Panc1 (cell line): ENCODE measurements at regions not wholly inside any gene's neighbourhood (a gene's known extent, or its start where the extent isn't known, plus 50 kb on each side); places are given as distances from the start of the nearest gene placed in this dataset.

Experiments used
- POLR2AphosphoS5 ChIP-seq: IDR thresholded peaks from 2 replicates; pipeline ENCODE4 v1.6.1; 2012; ENCODE audit warnings: mild to moderate bottlenecking, low read depth, low read length, moderate library complexity
- SIN3A ChIP-seq: IDR thresholded peaks from 2 replicates; pipeline ENCODE4 v1.6.1; 2012; ENCODE audit warnings: low read depth, mild to moderate bottlenecking, low read length, moderate library complexity, borderline replicate concordance; ENCODE audit not compliant: insufficient read depth
- TCF7L2 ChIP-seq: IDR thresholded peaks from 2 replicates; pipeline ENCODE4 v1.6.1; 2011; ENCODE audit warnings: mild to moderate bottlenecking, low read depth, low read length, inconsistent platforms
- TF ChIP-seq, protein P1 (sequence below), 2 experiments: IDR thresholded peaks; 2 replicates each; pipeline ENCODE4 v1.6.1; 2011 to 2012; ENCODE audit warnings: low read depth in 2 of 2, control low read depth in 1 of 2, low read length in 1 of 2, mild to moderate bottlenecking in 1 of 2, moderate library complexity in 1 of 2; ENCODE audit not compliant: insufficient read depth in 1 of 2
- TF ChIP-seq, protein P2 (sequence below): fragments of 450-650 bp; IDR thresholded peaks from 2 replicates; pipeline ENCODE4 v1.5.1; 2017; ENCODE audit warnings: mild to moderate bottlenecking

DNA sequence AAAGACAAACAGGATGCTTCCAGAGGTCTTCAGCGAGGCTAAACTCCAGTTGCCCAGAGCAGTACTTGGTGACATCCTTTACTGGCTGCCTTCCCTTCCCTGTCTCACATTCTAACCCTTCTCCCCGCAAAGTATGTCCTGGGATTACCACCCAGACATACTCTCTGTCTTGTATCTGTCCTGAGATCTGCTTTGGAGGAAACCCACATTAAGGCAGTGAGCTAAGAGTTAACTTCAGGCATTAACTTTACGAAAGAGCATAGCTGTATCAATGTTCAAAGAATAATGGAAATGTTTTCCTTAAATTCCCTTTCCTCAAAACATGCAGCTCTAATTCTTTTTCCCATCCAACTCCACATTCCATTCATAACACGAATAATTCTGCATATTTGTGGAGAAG is 385.2 kb downstream of the NPIPA8 start:
- TF ChIP-seq, protein P1, sequence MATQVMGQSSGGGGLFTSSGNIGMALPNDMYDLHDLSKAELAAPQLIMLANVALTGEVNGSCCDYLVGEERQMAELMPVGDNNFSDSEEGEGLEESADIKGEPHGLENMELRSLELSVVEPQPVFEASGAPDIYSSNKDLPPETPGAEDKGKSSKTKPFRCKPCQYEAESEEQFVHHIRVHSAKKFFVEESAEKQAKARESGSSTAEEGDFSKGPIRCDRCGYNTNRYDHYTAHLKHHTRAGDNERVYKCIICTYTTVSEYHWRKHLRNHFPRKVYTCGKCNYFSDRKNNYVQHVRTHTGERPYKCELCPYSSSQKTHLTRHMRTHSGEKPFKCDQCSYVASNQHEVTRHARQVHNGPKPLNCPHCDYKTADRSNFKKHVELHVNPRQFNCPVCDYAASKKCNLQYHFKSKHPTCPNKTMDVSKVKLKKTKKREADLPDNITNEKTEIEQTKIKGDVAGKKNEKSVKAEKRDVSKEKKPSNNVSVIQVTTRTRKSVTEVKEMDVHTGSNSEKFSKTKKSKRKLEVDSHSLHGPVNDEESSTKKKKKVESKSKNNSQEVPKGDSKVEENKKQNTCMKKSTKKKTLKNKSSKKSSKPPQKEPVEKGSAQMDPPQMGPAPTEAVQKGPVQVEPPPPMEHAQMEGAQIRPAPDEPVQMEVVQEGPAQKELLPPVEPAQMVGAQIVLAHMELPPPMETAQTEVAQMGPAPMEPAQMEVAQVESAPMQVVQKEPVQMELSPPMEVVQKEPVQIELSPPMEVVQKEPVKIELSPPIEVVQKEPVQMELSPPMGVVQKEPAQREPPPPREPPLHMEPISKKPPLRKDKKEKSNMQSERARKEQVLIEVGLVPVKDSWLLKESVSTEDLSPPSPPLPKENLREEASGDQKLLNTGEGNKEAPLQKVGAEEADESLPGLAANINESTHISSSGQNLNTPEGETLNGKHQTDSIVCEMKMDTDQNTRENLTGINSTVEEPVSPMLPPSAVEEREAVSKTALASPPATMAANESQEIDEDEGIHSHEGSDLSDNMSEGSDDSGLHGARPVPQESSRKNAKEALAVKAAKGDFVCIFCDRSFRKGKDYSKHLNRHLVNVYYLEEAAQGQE (IDR thresholded peaks at IDR 0.05; ENCODE audit: insufficient read depth in 1 of 2, low read depth in 2 of 2, low read length in 1 of 2) = no peak
- no peak for TF ChIP-seq POLR2AphosphoS5
- TF ChIP-seq, protein P2, sequence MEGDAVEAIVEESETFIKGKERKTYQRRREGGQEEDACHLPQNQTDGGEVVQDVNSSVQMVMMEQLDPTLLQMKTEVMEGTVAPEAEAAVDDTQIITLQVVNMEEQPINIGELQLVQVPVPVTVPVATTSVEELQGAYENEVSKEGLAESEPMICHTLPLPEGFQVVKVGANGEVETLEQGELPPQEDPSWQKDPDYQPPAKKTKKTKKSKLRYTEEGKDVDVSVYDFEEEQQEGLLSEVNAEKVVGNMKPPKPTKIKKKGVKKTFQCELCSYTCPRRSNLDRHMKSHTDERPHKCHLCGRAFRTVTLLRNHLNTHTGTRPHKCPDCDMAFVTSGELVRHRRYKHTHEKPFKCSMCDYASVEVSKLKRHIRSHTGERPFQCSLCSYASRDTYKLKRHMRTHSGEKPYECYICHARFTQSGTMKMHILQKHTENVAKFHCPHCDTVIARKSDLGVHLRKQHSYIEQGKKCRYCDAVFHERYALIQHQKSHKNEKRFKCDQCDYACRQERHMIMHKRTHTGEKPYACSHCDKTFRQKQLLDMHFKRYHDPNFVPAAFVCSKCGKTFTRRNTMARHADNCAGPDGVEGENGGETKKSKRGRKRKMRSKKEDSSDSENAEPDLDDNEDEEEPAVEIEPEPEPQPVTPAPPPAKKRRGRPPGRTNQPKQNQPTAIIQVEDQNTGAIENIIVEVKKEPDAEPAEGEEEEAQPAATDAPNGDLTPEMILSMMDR = no peak; the same call in 1 of the 2 replicates
- TF ChIP-seq SIN3A = no peak
- TF ChIP-seq TCF7L2 = no peak
